BLaER1 treated with 17β-estradiol and CSF1 and Interleukin-3, amounts not matched to agents 10 nM and 100 nM (cell line): ENCODE measurements at regions not wholly inside any gene's neighbourhood (a gene's known extent, or its start where the extent isn't known, plus 50 kb on each side); places are given as distances from the start of the nearest gene placed in this dataset.

Experiments
- H3K27ac ChIP-seq, 11 experiments: shearing (Covaris generic); formaldehyde crosslinking; 2 replicates each; pipeline ENCODE4 v1.8.1; 2022
- H3K27me3 ChIP-seq, 11 experiments: shearing (Covaris generic); formaldehyde crosslinking; 2 replicates each; pipeline ENCODE4 v1.8.1; 2022
- H3K36me3 ChIP-seq, 11 experiments: shearing (Covaris generic); formaldehyde crosslinking; 2 replicates each; pipeline ENCODE4 v1.8.1; 2022
- H3K4me1 ChIP-seq, 10 experiments: shearing (Covaris generic); formaldehyde crosslinking; 2 replicates each; pipeline ENCODE4 v1.8.1; 2022
- H3K4me2 ChIP-seq, 11 experiments: shearing (Covaris generic); formaldehyde crosslinking; 2 replicates each; pipeline ENCODE4 v1.8.1; 2022
- H3K4me3 ChIP-seq, 10 experiments: shearing (Covaris generic); formaldehyde crosslinking; 2 replicates each; pipeline ENCODE4 v1.8.1; 2022
- H3K9ac ChIP-seq, 11 experiments: shearing (Covaris generic); formaldehyde crosslinking; 2 replicates each; pipeline ENCODE4 v1.8.1; 2022
- H3K9me3 ChIP-seq, 11 experiments: shearing (Covaris generic); formaldehyde crosslinking; replicated peaks in 1 of 11; 2 replicates each; pipeline ENCODE4 v1.8.1; 2022
- H4K20me1 ChIP-seq, 11 experiments: shearing (Covaris generic); formaldehyde crosslinking; 2 replicates each; pipeline ENCODE4 v1.8.1; 2022
- Cebpa-rat ChIP-seq, 11 experiments: shearing (Covaris generic); IDR thresholded peaks; 2 replicates each; pipeline ENCODE4 v1.8.1; 2022

GRCh38 chr6:139572001-139572400 is 197.6 kb upstream of the CITED2 start:
- Histone ChIP-seq H3K9me3 (peaks cover 0 to 4% (median 0%) of the 10 kb centered on the region in 11 experiments; a peak in 1 of 22 replicates), H3K27me3 (no peaks in the 10 kb centered on the region), H3K9ac (no peak overlapping the region), H3K36me3 (no peaks in the 10 kb centered on the region), H3K4me1 (peaks cover 0 to 24% (median 0%) of the 10 kb centered on the region in 10 experiments; a peak in 4 of 20 replicates), H3K4me2 (no peak overlapping the region), H4K20me1 (no peaks in the 10 kb centered on the region), H3K27ac (no peak overlapping the region), H3K4me3 (no peak overlapping the region)
- no peak for TF ChIP-seq Cebpa-rat (IDR thresholded peaks at IDR 0.05)

GRCh38 chr6:139570166-139570565 is 195.7 kb upstream of the CITED2 start:
- Histone ChIP-seq H3K27me3 (no peaks in the 10 kb centered on the region), H3K9ac (no peak overlapping the region), H3K4me3 (no peak overlapping the region), H4K20me1 (no peaks in the 10 kb centered on the region), H3K4me1 (peaks cover 0 to 24% (median 0%) of the 10 kb centered on the region in 10 experiments; a peak in 4 of 20 replicates), H3K36me3 (no peaks in the 10 kb centered on the region), H3K4me2 (peak overlapping the region in 2 of 11 experiments; percentile 25 to 49; a peak in 3 of 22 replicates), H3K27ac (no peak overlapping the region), H3K9me3 (peaks cover 0 to 16% (median 0%) of the 10 kb centered on the region in 11 experiments; a peak in 3 of 22 replicates)
- TF ChIP-seq Cebpa-rat (IDR thresholded peaks at IDR 0.05) = no peak

- TF ChIP-seq Cebpa-rat (IDR thresholded peaks at IDR 0.05) = no peak
- no peaks in the 10 kb centered on the region for H4K20me1 ChIP-seq
- no peaks in the 10 kb centered on the region for H3K27me3 ChIP-seq
- peaks cover 0 to 24% (median 0%) of the 10 kb centered on the region in 10 experiments; a peak in 4 of 20 replicates for H3K4me1 ChIP-seq
- H3K4me3 ChIP-seq = no peak overlapping the region
- peaks cover 0 to 18% (median 0%) of the 10 kb centered on the region in 11 experiments; a peak in 3 of 22 replicates for H3K9me3 ChIP-seq
- no peak overlapping the region for H3K9ac ChIP-seq
- H3K36me3 ChIP-seq = no peaks in the 10 kb centered on the region
- H3K4me2 ChIP-seq = peak overlapping the region in 3 of 11 experiments; percentile 2 to 49 (median 25); a peak in 4 of 22 replicates
- H3K27ac ChIP-seq = no peak overlapping the region
Measured at GRCh38 chr6:139569566-139569965, 195.1 kb upstream of the CITED2 start.

- Histone ChIP-seq H3K9ac (no peak overlapping the region), H3K4me2 (peak overlapping the region in 3 of 11 experiments; percentile 2 to 49 (median 28); a peak in 3 of 22 replicates), H4K20me1 (no peaks in the 10 kb centered on the region), H3K4me3 (no peak overlapping the region), H3K36me3 (no peaks in the 10 kb centered on the region), H3K9me3 (peaks cover 0 to 18% (median 0%) of the 10 kb centered on the region in 11 experiments; a peak in 3 of 22 replicates), H3K27me3 (no peaks in the 10 kb centered on the region), H3K4me1 (peaks cover 0 to 24% (median 0%) of the 10 kb centered on the region in 10 experiments; a peak in 4 of 20 replicates), H3K27ac (no peak overlapping the region)
- no peak for TF ChIP-seq Cebpa-rat (IDR thresholded peaks at IDR 0.05)
Measured at GRCh38 chr6:139568956-139569538, 194.6 kb upstream of the CITED2 start.

- H3K27me3 ChIP-seq = no peaks in the 10 kb centered on the region
- H3K36me3 ChIP-seq = no peaks in the 10 kb centered on the region
- no peak for TF ChIP-seq Cebpa-rat (IDR thresholded peaks at IDR 0.05)
- no peak overlapping the region for H3K27ac ChIP-seq
- H3K4me1 ChIP-seq = peaks cover 0 to 24% (median 0%) of the 10 kb centered on the region in 10 experiments; a peak in 4 of 20 replicates
- H3K9ac ChIP-seq = no peak overlapping the region
- H3K9me3 ChIP-seq = peaks cover 0 to 18% (median 0%) of the 10 kb centered on the region in 11 experiments; a peak in 2 of 22 replicates
- no peaks in the 10 kb centered on the region for H4K20me1 ChIP-seq
- peak overlapping the region in 2 of 11 experiments; percentile 28 to 49; a peak in 3 of 22 replicates for H3K4me2 ChIP-seq
- H3K4me3 ChIP-seq = no peak overlapping the region
Measured at GRCh38 chr6:139568151-139568955, 193.9 kb upstream of the CITED2 start.

GRCh38 chr6:139567095-139567494 is 192.6 kb upstream of the CITED2 start:
- Histone ChIP-seq H3K4me2 (no peak overlapping the region), H3K27ac (no peak overlapping the region), H3K36me3 (no peaks in the 10 kb centered on the region), H3K9me3 (peaks cover 0 to 18% (median 0%) of the 10 kb centered on the region in 11 experiments; a peak in 2 of 22 replicates), H3K27me3 (no peaks in the 10 kb centered on the region), H3K4me1 (peaks cover 0 to 24% (median 0%) of the 10 kb centered on the region in 10 experiments; a peak in 4 of 20 replicates), H4K20me1 (no peaks in the 10 kb centered on the region), H3K4me3 (no peak overlapping the region), H3K9ac (no peak overlapping the region)
- no peak for TF ChIP-seq Cebpa-rat (IDR thresholded peaks at IDR 0.05)

- peaks cover 0 to 24% (median 0%) of the 10 kb centered on the region in 10 experiments; a peak in 4 of 20 replicates for H3K4me1 ChIP-seq
- H3K36me3 ChIP-seq = no peaks in the 10 kb centered on the region
- TF ChIP-seq Cebpa-rat (IDR thresholded peaks at IDR 0.05) = no peak
- no peak overlapping the region for H3K9ac ChIP-seq
- peaks cover 0 to 18% (median 0%) of the 10 kb centered on the region in 11 experiments; a peak in 2 of 22 replicates for H3K9me3 ChIP-seq
- H4K20me1 ChIP-seq = no peaks in the 10 kb centered on the region
- no peak overlapping the region for H3K4me2 ChIP-seq
- no peak overlapping the region for H3K27ac ChIP-seq
- no peak overlapping the region for H3K4me3 ChIP-seq
- H3K27me3 ChIP-seq = no peaks in the 10 kb centered on the region
Measured at GRCh38 chr6:139565591-139565990, 191.1 kb upstream of the CITED2 start.

GRCh38 chr6:139557547-139557946 is 183.1 kb upstream of the CITED2 start:
- TF ChIP-seq Cebpa-rat (IDR thresholded peaks at IDR 0.05) = no peak
- Histone ChIP-seq H3K4me3 (no peak overlapping the region), H3K9ac (no peak overlapping the region), H3K9me3 (no peaks in the 10 kb centered on the region), H3K36me3 (no peaks in the 10 kb centered on the region), H3K27me3 (no peaks in the 10 kb centered on the region), H3K4me1 (no peaks in the 10 kb centered on the region), H3K4me2 (no peak overlapping the region), H4K20me1 (no peaks in the 10 kb centered on the region), H3K27ac (no peak overlapping the region)

- Histone ChIP-seq H3K4me1 (no peaks in the 10 kb centered on the region), H3K27me3 (no peaks in the 10 kb centered on the region), H4K20me1 (no peaks in the 10 kb centered on the region), H3K9ac (no peak overlapping the region), H3K4me2 (no peak overlapping the region), H3K9me3 (no peaks in the 10 kb centered on the region), H3K4me3 (no peak overlapping the region), H3K36me3 (no peaks in the 10 kb centered on the region), H3K27ac (no peak overlapping the region)
- no peak for TF ChIP-seq Cebpa-rat (IDR thresholded peaks at IDR 0.05)
Measured at GRCh38 chr6:139556532-139556931, 182.1 kb upstream of the CITED2 start.
